Activated naive CD8-positive, alpha-beta T cell treated with anti-CD3 and anti-CD28 coated beads, Interleukin-2, amount 10 ng/mL, durations not matched to agents 7 days and 5 days (primary cell): ENCODE measurements at regions not wholly inside any gene's neighbourhood (a gene's known extent, or its start where the extent isn't known, plus 50 kb on each side); places are given as distances from the start of the nearest gene placed in this dataset.

ENCODE experiments used
- ATAC-seq: fragments of 150-1000 bp; cut with Tn5 transposase; one replicate; pipeline ENCODE4 v1.10.0; 2021; ENCODE audit warnings: low read depth, moderate library complexity
- POLR2A ChIA-PET: fragments of 350-600 bp; sonication (Branson Sonifier 250); formaldehyde crosslinking; loops from one replicate; lab custom pipeline; 2021; ENCODE audit warnings: antibody characterized with exemption; lab: Charles Lee
- DNase-seq: peaks from one replicate; pipeline ENCODE4 v3.0.0; 2021
- H3K27ac Mint-ChIP-seq: one replicate; pipeline ENCODE4 v1.8.0; 2022; ENCODE audit warnings: mild to moderate bottlenecking, mixed read lengths
- H3K27me3 Mint-ChIP-seq: one replicate; pipeline ENCODE4 v1.8.0; 2022; ENCODE audit warnings: mild to moderate bottlenecking, moderate library complexity, mixed read lengths
- H3K36me3 Mint-ChIP-seq: one replicate; pipeline ENCODE4 v1.8.0; 2021; ENCODE audit warnings: mild to moderate bottlenecking, mixed read lengths
- H3K4me1 Mint-ChIP-seq: one replicate; pipeline ENCODE4 v1.8.0; 2021; ENCODE audit warnings: mixed read lengths
- H3K4me3 Mint-ChIP-seq: one replicate; pipeline ENCODE4 v1.8.0; 2022; ENCODE audit warnings: mild to moderate bottlenecking, moderate library complexity, mixed read lengths
- H3K9me3 Mint-ChIP-seq: one replicate; pipeline ENCODE4 v1.8.0; 2021; ENCODE audit warnings: mixed read lengths

DNA sequence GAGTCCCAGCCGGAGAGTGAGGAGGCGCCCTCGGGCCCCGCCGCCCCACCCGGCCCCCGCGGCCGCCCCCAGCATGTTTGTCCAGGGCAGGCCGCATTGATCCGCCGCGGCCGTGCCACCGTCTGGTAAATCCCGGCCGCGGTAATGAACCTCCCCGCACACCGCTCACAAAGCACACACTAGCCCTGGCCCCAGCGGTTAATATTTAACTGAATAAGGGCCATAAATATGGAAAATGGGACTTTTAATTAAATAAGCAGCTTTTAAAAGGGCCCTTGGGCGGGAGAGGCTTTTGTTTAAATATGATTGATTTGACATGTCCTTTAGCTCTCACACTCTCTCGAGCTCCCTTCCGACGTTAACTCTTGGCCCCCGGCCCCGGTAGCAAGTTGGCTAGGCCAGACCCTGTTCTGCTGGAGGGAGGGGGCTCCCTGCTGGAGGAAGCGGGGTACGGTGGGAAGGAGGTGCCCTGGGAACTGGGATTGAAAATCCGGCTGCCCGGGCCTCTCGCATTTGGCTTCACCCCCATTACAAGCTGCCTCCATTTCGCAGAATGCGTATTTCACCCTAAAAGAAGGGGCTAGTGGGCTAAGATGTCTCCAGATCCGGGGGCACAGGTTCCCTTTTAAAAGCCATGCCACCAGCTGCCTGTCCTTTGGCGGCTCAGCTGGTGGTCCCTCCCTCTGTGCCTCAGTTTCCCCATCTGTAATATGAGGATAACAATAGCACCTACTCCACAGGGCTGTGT is 199.8 kb downstream of the RBM19 start:
- Mint-ChIP-seq H3K36me3 (no peaks in the 10 kb centered on the region), H3K4me3 (no peak overlapping the region), H3K27me3 (peaks cover 6% of the 10 kb centered on the region), H3K9me3 (no peaks in the 10 kb centered on the region), H3K4me1 (no peaks in the 10 kb centered on the region), H3K27ac (no peak overlapping the region)
- ATAC-seq = no peak
- POLR2A ChIA-PET = no interaction called here
- no peak for DNase-seq

DNA sequence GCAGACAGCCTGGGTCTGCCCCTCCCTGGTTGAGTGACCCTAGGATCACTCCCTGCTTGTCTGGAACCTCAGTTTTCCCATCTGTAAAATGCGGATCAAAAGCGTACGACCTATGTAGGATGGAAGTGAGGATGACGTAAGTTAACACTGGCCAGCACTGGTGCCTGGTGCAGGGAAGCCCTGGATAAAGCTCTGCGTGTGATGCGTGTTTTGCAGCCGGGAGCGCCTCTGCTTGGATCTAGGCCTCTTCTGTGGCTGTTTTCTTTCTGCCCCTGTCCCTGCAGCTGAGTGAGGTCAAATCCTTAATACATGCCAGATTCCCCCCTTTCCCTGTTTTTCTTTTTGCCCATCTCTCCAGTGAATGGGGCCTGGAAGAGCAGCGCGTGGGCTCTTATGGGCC is 201.5 kb downstream of the RBM19 start:
- ATAC-seq (no peak), DNase-seq (no peak)
- POLR2A ChIA-PET = no interaction called here
- no peaks in the 10 kb centered on the region for H3K36me3 Mint-ChIP-seq
- H3K27me3 Mint-ChIP-seq = peaks cover 6% of the 10 kb centered on the region
- no peak overlapping the region for H3K27ac Mint-ChIP-seq
- H3K4me1 Mint-ChIP-seq = no peaks in the 10 kb centered on the region
- H3K4me3 Mint-ChIP-seq = no peak overlapping the region
- H3K9me3 Mint-ChIP-seq = no peaks in the 10 kb centered on the region

DNA sequence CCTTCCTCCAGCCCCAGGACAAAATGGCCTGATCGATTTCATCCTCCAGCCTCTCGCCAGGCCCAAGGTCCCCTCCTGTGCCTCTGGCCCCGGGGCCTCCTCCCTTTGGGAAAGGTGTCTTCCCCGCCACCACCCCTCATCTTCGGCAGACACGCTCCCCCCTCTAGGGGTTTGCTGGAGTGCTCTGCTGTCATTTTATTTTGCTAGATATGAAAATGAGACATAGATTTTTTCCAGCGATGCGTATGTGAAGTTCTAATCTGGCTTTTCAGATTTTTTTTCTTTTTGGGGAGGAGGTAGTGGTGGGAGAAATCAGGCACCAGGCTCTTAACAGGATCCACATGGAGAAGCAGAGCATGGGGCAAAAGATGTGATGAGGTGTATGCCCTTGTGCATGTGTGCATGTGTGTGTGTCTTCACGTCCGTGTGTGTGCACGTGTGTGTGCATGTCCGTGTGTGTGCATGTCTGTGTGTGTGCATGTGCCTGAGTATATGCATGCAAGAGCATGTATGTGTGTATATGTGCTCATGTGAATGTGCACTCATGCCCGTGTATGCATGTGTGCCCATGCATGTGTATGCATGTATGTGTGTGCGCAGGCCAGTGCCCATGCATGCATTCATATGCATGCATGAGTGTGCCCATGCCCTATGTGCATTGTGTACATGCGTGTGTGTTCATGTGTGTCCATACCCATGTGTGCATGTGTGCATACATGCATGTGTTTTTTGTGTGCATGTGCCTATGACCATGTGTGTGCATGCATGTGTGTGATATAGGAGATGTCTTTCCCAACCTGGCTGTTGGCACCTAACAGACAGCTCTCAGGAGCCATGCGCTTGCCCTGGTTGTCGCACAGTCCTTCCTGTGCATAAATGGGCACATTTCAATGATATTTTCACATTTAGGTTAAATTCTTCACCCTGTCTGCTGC is 203.0 kb downstream of the RBM19 start:
- Mint-ChIP-seq H3K27ac (no peak overlapping the region), H3K36me3 (no peaks in the 10 kb centered on the region), H3K27me3 (peaks cover 8% of the 10 kb centered on the region), H3K9me3 (no peaks in the 10 kb centered on the region), H3K4me1 (no peaks in the 10 kb centered on the region), H3K4me3 (no peak overlapping the region)
- DNase-seq = no peak
- POLR2A ChIA-PET = no interaction called here
- no peak for ATAC-seq

DNA sequence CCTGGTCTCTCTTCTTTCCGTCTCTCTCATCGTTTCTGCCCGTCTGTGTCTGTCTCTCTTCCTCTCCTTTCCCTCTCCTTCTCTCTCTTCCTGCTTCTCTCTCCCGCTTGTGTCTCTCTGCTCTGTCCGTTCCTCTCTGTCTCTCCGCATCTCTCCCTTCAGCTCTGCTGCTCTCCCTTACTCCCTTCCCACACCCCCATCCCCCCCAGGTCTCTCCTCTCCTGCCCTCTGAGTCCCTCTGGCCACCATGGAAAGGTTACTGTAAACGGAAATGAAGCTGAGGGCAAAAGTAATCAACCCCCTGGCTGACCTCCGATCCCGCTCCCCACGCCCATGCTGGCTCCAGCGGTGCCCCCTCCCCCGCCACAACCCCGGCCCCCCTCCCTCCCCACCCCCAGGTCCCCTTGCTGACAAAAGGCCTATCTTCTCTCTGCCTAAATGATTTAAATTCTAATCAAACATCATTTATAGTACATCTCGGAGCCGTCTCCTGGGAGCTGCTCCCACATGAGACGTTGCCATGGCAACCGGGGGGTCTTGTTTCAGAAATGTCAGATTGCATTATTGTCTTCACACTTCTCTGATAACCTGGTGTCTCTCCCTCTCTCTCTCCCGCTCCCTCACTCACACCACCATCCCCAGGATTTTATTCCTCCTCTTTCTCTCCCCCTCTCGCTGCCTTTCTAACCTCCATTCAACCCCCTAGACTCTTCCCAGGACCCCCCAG is 203.8 kb downstream of the RBM19 start:
- H3K4me1 Mint-ChIP-seq = no peaks in the 10 kb centered on the region
- ATAC-seq (no peak), DNase-seq (no peak)
- POLR2A ChIA-PET = no interaction called here
- no peaks in the 10 kb centered on the region for H3K9me3 Mint-ChIP-seq
- H3K4me3 Mint-ChIP-seq = no peak overlapping the region
- no peaks in the 10 kb centered on the region for H3K36me3 Mint-ChIP-seq
- peaks cover 8% of the 10 kb centered on the region for H3K27me3 Mint-ChIP-seq
- no peak overlapping the region for H3K27ac Mint-ChIP-seq

DNA sequence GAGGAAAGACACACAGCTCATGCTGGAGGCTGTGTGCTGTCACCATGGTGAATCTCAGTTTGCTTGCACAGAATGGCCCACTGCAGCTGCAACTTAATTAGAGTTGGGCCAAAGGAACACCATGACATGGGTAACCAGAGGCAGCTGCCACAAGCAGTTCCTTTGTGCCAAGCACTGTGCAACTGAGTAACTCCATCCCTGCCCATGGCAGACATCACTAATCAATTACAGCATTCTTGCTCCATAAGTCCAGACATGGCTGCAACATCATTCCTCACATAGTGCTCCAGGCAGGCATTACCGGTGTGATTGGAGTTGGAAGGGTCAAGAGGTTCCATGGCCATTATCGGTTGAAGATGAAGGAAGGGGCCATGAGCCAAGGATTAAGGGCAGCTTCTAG is 207.0 kb downstream of the RBM19 start:
- H3K27me3 Mint-ChIP-seq = peaks cover 10% of the 10 kb centered on the region
- no peak overlapping the region for H3K4me3 Mint-ChIP-seq
- H3K27ac Mint-ChIP-seq = no peak overlapping the region
- no peaks in the 10 kb centered on the region for H3K4me1 Mint-ChIP-seq
- POLR2A ChIA-PET = no interaction called here
- ATAC-seq (no peak), DNase-seq (no peak)
- H3K9me3 Mint-ChIP-seq = no peaks in the 10 kb centered on the region
- no peaks in the 10 kb centered on the region for H3K36me3 Mint-ChIP-seq

DNA sequence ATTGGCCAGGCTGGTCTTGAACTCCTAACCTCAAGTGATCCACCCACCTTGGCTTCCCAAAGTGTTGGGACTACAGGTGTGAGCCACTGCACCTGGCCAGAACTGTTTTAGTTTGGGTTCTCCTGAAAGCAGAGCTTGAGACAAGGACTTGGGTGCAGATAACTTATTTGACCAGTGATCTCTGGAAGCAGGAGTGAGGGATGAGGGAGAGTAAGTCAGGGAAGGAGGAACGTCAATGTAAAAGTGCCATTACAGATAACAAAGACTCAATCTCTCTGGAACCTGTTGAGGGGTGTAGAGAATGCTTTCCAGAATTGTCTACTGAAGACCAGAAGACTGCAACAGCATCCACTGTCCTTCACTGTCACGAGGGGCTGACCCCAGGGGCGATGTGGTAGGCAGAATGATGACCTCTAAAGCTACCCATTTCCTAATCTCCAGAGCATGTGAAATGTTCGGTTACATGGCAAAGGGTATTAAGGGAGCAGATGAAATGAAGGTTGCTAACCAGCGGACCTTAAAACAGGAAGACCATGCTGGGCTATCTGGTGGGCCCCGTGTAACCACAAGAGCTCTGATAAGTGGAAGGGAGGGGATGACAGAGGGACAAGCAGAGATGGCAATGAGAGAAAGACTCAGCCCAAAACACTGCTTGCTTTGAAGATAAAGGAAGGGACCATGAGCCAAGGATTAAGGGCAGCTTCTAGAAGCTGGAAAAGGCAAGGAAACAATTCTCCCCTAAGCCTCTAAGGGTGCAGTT is 207.8 kb downstream of the RBM19 start:
- Mint-ChIP-seq H3K4me3 (no peak overlapping the region), H3K9me3 (no peaks in the 10 kb centered on the region)
- POLR2A ChIA-PET = no interaction called here

DNA sequence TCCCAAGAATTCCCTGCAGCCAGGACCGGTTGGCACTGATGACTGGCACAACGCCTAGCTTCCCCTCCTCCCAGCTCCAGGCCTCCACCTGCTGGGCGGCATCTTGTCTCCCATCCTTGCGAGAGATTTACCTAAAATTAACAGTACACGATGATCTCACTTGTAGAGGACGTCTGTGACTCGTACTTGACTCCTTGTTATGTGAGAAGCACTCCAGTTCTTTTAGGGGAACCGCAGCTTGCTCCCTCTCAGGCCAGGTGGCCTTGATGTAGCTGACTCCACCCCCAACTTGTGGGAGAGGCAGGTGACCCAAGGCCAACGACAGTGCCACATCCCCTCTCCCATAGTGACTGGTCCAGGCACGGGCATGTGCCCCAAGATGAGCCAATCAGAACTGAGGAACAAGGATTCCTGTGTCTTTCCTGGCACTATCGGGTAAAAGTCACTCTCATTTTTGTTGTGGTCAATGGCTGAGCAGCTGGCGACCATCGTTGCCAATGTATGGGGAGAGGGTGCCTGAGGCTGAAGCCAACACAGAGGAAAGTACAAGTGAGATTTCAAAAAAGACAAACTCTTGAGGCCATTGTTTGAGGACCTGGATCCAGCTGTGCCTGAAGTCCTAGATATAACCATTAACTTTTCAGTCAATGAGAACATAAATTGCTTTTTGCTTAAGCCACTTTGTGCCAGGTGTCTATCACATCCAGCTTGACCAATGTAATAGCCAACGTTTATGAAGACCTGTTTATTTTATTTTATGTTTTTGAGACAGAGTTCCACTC is 208.7 kb downstream of the RBM19 start:
- Mint-ChIP-seq H3K27ac (no peak overlapping the region), H3K4me3 (no peak overlapping the region), H3K36me3 (no peaks in the 10 kb centered on the region), H3K9me3 (no peaks in the 10 kb centered on the region), H3K4me1 (no peaks in the 10 kb centered on the region), H3K27me3 (peaks cover 8% of the 10 kb centered on the region)
- ATAC-seq = no peak
- POLR2A ChIA-PET = no interaction called here
- no peak for DNase-seq

More for the DNA sequence above, 207.8 kb downstream of the RBM19 start:
- H3K27ac Mint-ChIP-seq = no peak overlapping the region
- no peaks in the 10 kb centered on the region for H3K4me1 Mint-ChIP-seq
- ATAC-seq (no peak), DNase-seq (no peak)
- no peaks in the 10 kb centered on the region for H3K36me3 Mint-ChIP-seq
- peaks cover 10% of the 10 kb centered on the region for H3K27me3 Mint-ChIP-seq

DNA sequence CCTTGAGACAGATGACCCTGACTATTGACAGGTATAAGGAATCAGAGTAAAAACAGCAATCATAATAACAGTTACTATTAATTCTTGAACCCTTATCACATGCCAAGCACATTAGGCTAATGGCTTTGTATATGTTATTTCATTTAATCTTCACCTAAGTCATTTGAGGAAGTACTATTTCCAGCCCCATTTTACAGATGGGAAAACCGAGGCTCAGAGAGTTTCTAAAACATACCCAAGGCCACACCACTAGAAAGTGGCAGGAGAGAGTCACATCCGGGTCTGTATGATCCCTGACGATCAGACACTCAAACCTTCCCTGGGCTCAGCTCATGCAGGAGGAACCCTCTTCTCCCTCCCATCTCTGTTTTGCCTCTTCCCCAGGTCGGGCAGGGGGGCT is 209.5 kb downstream of the RBM19 start:
- ATAC-seq = no peak
- Mint-ChIP-seq H3K9me3 (no peaks in the 10 kb centered on the region), H3K4me3 (no peak overlapping the region)

DNA sequence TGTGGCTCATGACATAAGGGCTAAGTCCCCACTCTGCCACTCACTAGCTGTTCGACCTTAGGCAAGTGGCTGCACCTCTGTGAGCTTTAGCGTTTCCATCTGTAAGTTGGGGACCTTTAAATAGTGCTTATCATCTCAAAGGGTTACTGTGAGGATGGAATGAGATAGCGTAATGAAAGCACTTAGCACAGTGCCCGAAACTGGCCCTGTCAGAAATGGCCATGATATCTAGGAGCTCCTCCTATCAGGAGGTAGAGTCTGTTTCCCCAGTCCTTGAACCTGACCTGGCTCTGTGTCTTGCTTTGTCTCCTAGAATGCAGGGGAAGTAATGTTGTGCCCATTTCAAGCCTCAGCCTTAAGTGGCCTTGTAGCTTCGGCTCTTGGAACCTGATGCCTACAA is 211.0 kb downstream of the RBM19 start:
- no peak overlapping the region for H3K27ac Mint-ChIP-seq
- peaks cover 4% of the 10 kb centered on the region for H3K27me3 Mint-ChIP-seq

More for the DNA sequence above, 209.5 kb downstream of the RBM19 start:
- H3K36me3 Mint-ChIP-seq = no peaks in the 10 kb centered on the region
- DNase-seq = no peak
- POLR2A ChIA-PET = no interaction called here
- no peak overlapping the region for H3K27ac Mint-ChIP-seq
- no peaks in the 10 kb centered on the region for H3K4me1 Mint-ChIP-seq
- peaks cover 4% of the 10 kb centered on the region for H3K27me3 Mint-ChIP-seq

DNA sequence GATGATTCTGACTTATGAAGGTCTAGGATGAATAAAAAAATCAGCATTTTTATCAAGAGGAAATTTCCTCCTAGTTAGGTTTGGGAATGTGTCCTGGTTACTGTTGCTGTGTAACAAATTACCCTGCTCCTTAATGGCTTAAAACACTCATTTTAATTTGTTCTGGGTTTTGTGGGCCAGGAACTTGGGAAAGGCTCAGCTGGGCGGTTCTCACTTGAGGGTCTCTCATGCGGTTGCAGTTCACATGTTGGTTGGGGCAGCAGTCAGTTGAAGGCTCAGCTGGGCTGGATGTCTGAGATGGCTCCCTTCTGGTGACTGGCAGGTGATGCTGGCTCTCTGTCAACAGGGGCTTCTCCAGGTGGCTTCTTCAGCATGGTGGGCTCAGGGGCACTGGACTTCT is 214.6 kb downstream of the RBM19 start:
- Mint-ChIP-seq H3K27me3 (peaks cover 2% of the 10 kb centered on the region), H3K9me3 (no peaks in the 10 kb centered on the region), H3K27ac (no peak overlapping the region), H3K4me3 (no peak overlapping the region), H3K4me1 (no peaks in the 10 kb centered on the region), H3K36me3 (no peaks in the 10 kb centered on the region)
- no peak for ATAC-seq
- no peak for DNase-seq
- POLR2A ChIA-PET = no interaction called here

More for the DNA sequence above, 211.0 kb downstream of the RBM19 start:
- no peak for ATAC-seq
- Mint-ChIP-seq H3K4me3 (no peak overlapping the region), H3K36me3 (no peaks in the 10 kb centered on the region), H3K9me3 (no peaks in the 10 kb centered on the region), H3K4me1 (no peaks in the 10 kb centered on the region)
- POLR2A ChIA-PET = no interaction called here
- DNase-seq = no peak

DNA sequence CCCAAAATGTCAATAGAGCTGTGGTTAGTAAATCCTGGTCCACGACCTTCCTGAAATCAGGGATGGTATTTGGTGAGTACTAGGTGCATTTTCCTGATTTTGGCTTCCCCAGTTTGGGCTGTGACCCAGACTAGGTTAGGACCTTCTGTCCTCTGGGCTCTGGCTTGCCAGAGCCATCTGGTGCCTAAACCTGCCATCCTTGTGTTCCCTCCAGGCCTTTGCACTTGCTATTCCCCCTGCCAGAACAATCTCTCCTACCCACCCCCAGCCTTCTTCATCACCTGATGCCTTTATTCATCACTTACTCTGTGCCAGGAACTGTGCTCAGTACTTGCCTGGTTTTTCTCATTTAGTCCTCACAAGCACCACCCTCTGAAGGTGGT is 216.7 kb downstream of the RBM19 start:
- H3K4me1 Mint-ChIP-seq = no peaks in the 10 kb centered on the region
- H3K27ac Mint-ChIP-seq = no peak overlapping the region
- no peaks in the 10 kb centered on the region for H3K9me3 Mint-ChIP-seq
- POLR2A ChIA-PET = no interaction called here
- H3K36me3 Mint-ChIP-seq = no peaks in the 10 kb centered on the region
- ATAC-seq (no peak), DNase-seq (no peak)
- peaks cover 2% of the 10 kb centered on the region for H3K27me3 Mint-ChIP-seq
- H3K4me3 Mint-ChIP-seq = no peak overlapping the region

DNA sequence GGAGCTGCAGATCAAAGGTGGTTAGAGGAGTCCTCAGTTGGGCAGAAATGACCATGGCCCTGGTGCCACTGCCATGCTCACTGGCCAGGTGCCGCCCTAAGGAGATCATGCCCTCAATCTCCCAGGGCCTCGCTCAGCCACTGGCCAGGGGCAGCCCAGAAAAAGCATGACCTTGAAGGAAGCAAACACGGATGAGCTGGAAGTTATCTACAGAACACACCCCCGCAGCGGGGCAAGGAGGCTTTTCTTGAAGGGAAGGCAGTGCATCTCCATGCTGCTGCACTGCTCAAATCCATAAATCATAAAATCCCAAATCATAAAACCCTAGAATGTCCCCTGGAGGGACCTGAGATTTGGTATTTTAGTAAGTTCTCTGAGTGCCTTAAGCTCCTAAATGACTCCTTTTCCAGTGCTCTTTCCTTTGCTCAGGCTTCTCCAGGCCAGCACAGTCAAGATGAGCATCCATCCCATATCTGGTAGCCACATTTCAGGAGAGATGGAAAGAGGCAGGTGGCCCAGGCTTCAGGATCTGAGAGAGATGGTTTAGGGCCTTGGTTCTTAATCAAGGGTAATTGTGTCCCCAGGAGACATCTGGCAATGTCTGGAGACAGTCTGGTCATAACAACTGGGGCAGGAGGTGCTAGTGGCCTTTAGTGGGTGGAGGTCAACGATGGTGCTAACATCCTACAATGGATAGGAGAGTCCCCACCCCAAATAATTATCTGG is 217.3 kb downstream of the RBM19 start:
- Mint-ChIP-seq H3K27ac (no peak overlapping the region), H3K27me3 (no peaks in the 10 kb centered on the region), H3K4me3 (no peak overlapping the region), H3K9me3 (no peaks in the 10 kb centered on the region), H3K36me3 (no peaks in the 10 kb centered on the region), H3K4me1 (no peaks in the 10 kb centered on the region)
- ATAC-seq (no peak), DNase-seq (no peak)
- POLR2A ChIA-PET = no interaction called here
